HG03520 (cell line): ENCODE measurements at regions not wholly inside any gene's neighbourhood (a gene's known extent, or its start where the extent isn't known, plus 50 kb on each side); places are given as distances from the start of the nearest gene placed in this dataset.
"Not testable (repeated sequence)": the region's sequence is repeated elsewhere in the genome, so short reads cannot be mapped to it uniquely, and the experiment has no call there.

Experiments
- ATAC-seq: cut with Tn5 transposase; IDR thresholded peaks from one replicate; pipeline ENCODE4 v1.9.1; 2021; ENCODE audit warnings: mild to moderate bottlenecking, moderate library complexity; ENCODE audit not compliant: unreplicated experiment

GRCh38 chr2:14445670-14446069 lies 186.8 kb upstream of the LRATD1 start:
- no peak for ATAC-seq

- ATAC-seq, result no peak
Measured at GRCh38 chr2:14448340-14448739, 184.2 kb upstream of the LRATD1 start.

- no peak for ATAC-seq
Measured at GRCh38 chr2:14451312-14451711, 181.2 kb upstream of the LRATD1 start.

GRCh38 chr2:14454202-14454601 lies 178.3 kb upstream of the LRATD1 start:
- ATAC-seq, result no peak

DNA sequence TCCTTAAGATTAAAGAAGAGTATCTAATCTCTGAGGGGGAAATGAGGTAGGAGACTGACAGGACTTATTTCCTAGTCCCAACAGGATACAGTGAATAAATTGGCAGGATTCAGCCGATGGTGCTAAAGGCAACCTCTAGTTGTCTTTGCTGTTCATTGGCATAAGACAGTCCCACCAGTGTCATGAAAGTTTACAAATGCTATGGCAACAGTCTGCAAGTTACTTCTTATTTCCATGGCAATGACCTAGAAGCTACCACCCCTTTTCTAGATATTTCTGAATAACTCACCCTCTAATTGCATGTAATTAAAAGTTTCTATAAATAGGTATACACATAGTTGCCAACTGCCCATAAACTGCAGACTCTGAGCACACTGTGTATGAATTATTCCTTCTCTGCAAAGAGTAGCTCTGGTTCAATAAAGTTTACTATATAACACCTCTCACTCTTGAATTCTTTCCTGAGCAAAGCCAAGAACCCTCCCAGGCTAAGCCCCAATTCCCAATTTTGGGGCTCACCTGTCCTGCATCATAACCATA lies 172.7 kb upstream of the LRATD1 start:
- no peak for ATAC-seq

GRCh38 chr2:14475994-14476393 lies 156.5 kb upstream of the LRATD1 start:
- ATAC-seq, result no peak

DNA sequence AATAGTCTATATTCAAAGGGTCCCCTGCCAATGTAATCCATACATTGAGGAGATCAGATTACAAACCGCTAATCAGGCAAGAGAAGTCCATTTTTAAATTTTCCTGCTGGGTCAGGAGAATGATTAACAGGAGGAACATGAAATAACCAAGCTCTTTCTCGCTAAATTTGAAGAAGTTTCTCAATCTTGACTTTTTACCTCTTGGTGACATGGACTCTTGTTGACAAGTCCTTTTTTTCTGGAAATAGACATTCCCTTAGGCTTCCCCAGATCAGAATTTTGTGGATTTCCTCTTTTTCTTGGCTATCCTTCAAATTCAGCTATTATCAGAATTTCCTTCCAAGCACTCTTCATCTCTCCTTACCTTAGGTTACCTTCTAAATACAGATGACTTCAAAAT lies 153.0 kb upstream of the LRATD1 start:
- no peak for ATAC-seq

GRCh38 chr2:14480120-14480519 lies 152.4 kb upstream of the LRATD1 start:
- ATAC-seq, result no peak

DNA sequence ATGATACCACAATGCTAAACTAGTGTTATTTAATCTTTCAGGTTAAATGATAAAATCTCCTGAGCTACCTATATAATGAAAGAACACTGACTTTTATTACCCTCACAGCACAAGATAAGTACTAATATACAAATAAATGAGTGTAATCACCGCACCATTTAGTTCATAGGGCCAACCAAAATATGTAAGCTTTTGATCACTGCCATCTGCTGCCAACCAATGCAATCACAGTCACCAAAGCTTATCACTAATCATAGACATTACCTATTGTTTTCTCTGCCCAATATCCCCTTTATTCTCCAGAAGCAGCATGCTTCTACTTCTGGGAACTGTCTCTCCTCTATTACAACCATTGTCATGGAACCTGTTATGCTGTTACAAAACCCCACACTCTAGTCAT lies 151.6 kb upstream of the LRATD1 start:
- no peak for ATAC-seq

DNA sequence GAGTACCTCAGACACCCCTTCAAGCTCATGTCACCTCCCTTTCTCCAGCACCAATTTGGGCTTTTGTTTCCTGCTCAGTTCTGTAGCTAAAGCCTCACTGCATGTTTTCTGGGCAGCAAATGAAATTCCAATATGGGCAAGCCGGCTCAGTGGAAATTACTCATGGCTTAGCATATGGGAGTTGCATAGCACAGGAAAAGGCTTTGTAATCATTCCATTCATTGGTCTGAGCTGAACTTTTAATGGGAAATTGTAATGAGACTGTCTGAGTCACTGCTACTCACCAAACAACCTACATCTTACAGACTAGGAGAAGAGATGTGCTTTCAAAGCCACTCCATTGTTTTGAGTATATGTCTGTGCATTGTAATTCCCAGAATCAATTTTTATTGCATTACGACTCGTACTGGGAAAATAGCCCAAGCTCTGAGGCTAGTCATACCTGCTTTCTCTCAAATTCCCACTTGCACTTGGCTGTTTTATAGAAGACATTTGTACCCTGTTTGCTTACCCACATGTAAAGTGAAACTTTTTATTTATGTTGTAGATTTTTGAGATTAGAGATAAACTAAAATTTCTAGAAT lies 139.5 kb upstream of the LRATD1 start:
- no peak for ATAC-seq

DNA sequence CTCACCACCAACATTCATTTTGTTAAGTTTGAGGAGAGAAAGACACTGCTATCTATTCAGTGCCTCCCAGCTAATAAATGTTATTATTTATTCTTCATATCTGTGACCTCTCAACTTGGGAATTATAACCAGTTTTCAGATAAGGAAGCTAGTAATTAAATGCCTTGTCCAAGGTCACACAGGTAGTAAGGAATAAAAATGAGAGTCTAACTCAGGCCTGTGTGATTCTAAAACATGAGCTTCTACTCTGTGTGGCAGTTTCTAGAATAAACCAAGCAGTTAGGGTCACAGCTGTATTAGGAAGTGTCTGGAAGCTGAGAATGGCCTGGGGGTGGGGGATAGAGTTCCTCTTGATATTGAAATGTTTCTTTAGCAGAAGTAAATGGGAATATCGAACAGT lies 137.8 kb upstream of the LRATD1 start:
- ATAC-seq, result no peak

GRCh38 chr2:14501061-14501460 lies 131.5 kb upstream of the LRATD1 start:
- no peak for ATAC-seq

- not testable (repeated sequence) for ATAC-seq
Measured at GRCh38 chr2:14506955-14507354, 125.6 kb upstream of the LRATD1 start.

DNA sequence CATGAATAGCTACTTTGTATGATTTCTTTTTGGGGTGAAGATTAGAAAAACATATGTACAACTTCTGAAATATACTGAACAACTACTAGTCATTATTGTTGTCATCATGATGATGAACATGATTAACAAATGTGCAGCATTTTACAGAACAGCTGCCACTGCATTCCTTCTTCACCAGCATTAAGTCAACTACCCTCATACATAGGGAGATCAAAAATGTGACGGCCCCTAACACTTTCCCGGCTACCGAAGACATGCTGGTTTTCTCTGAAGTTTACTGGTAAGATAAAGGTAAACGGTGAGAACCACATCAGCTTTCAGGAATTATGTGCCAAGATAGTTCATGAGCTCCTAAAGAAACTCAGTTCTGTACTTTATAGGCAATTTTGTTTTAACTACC lies 121.0 kb upstream of the LRATD1 start:
- no peak for ATAC-seq

- ATAC-seq, result no peak
Measured at GRCh38 chr2:14513903-14514302, 118.6 kb upstream of the LRATD1 start.

DNA sequence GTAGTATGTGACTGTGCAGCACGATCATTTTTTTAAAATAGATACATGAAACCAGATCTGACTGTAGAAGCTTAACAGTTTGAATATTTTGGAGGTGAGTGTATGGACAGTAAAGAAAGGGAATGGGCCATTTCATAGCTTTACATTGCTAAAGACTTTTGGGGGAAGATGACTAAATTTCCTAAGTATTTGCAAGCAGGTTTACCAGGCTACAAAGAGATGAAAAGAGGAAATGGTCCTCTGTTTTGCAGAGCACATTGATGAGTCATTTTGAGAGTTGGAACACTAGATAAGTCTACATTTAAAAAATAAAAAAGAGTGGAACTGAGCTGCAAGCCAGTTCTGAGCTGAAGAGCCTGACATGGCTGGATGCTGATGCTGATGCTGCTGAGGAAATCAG lies 115.7 kb upstream of the LRATD1 start:
- ATAC-seq, result peak; percentile 56

GRCh38 chr2:14517731-14518130 lies 114.8 kb upstream of the LRATD1 start:
- ATAC-seq, result no peak

DNA sequence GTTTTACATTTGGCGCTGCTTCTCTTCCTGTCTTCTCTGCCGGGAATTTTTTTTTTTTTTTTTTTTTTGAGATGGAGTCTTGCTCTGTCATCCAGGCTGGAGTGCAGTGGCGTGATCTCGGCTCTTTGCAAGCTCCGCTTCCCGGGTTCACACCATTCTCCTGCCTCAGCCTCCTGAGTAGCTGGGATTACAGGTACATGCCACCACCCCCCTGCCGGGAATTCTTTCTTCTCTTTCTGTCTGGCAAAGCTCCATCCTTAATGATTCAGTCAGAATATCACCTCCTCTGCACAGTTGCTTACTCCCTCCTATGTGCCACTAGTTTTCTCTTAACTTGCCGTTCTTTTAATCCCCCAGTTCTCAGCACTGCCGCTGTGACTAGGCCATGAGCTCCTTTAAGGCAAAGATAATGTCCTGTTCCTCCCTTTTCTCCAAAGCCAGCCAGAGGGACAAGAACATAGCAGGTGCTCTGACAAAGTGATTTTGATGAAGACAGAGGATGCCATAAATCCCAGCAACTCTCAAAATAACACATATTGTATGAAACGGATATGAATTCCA lies 112.1 kb upstream of the LRATD1 start:
- ATAC-seq, result no peak

- ATAC-seq, result no peak
Measured at GRCh38 chr2:14524041-14524802, 108.3 kb upstream of the LRATD1 start.

DNA sequence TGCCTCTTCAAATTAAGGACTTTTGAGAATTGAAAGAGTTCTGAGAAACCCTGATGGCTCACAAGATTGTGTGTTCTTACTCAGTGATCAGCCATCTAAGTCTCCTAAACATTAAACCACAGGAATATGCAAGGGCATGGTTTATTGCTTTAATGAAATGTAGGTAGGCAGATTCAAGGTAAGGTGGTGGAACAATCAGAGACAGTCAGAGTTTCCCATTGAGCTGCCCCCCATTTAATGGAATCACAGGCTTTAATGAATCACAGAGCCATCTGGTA lies 107.8 kb upstream of the LRATD1 start:
- no peak for ATAC-seq

DNA sequence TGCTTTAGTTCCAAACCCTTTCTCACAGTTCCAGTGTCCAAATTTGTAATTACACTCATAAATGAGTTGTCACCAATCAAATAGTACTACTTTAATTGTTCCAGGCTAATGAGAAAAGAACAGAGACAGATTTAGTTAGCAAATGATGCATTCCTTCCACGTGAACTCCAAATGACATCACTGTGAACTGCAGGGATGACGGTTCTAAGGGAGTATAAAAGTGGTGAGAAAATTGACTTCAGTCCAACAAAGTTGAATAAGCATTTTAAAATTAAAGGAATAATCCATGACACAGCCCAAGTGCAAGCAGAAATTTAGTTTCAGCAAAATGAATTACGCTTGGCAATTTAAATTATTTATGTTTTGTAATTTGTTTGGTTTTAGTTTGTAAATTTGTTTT lies 102.0 kb upstream of the LRATD1 start:
- ATAC-seq, result no peak

- no peak for ATAC-seq
Measured at GRCh38 chr2:14533131-14533757, 99.3 kb upstream of the LRATD1 start.
